Fibroblast of villous mesenchyme (primary cell): ENCODE measurements at regions not wholly inside any gene's neighbourhood (a gene's known extent, or its start where the extent isn't known, plus 50 kb on each side); places are given as distances from the start of the nearest gene placed in this dataset.

Experiments used
- DNase-seq: peaks from one replicate; pipeline ENCODE4 v3.0.0-alpha.2; 2010; ENCODE audit warnings: low read depth
- H3K4me3 ChIP-seq: 2 replicates; pipeline ENCODE4 v1.5.1; 2011; ENCODE audit warnings: low read depth, mild to moderate bottlenecking, low read length
- CTCF ChIP-seq: IDR thresholded peaks from 2 replicates; pipeline ENCODE4 v1.5.1; 2012; ENCODE audit warnings: low read depth, mild to moderate bottlenecking, low read length; ENCODE audit not compliant: insufficient read depth

- TF ChIP-seq CTCF = no peak
- H3K4me3 ChIP-seq = no peak overlapping the region
- peak; percentile 24 for DNase-seq
Observed at GRCh38 chr7:33757050-33757449, 148.3 kb upstream of the BMPER start.

- peak; percentile 60 for TF ChIP-seq CTCF
- DNase-seq = peak; percentile 63
- no peak overlapping the region for H3K4me3 ChIP-seq
Observed at GRCh38 chr7:33757563-33758165, 147.7 kb upstream of the BMPER start.

GRCh38 chr7:33760146-33760545, 145.2 kb upstream of the BMPER start:
- no peak for DNase-seq
- TF ChIP-seq CTCF = no peak
- no peak overlapping the region for H3K4me3 ChIP-seq

- no peak for DNase-seq
Observed at GRCh38 chr7:33760834-33761233, 144.5 kb upstream of the BMPER start.

GRCh38 chr7:33761449-33762080, 143.8 kb upstream of the BMPER start:
- no peak for TF ChIP-seq CTCF
- no peak overlapping the region for H3K4me3 ChIP-seq
- DNase-seq = no peak

More at GRCh38 chr7:33760834-33761233, 144.5 kb upstream of the BMPER start:
- TF ChIP-seq CTCF = no peak
- no peak overlapping the region for H3K4me3 ChIP-seq

- no peak overlapping the region for H3K4me3 ChIP-seq
- no peak for DNase-seq
- TF ChIP-seq CTCF = no peak
Observed at GRCh38 chr7:33762151-33762910, 143.0 kb upstream of the BMPER start.
